NB4 (cell line): ENCODE measurements at regions not wholly inside any gene's neighbourhood (a gene's known extent, or its start where the extent isn't known, plus 50 kb on each side); places are given as distances from the start of the nearest gene placed in this dataset.
A peak's percentile ranks its signal among the peaks of the same experiment; 100 is the strongest.

ENCODE experiments used
- DNase-seq: peaks from one replicate; pipeline ENCODE4 v3.0.0; 2010; ENCODE audit warnings: low read depth
- H3K4me3 ChIP-seq: one replicate; pipeline ENCODE4 v1.5.1; 2011; ENCODE audit warnings: mild to moderate bottlenecking, low read depth, low read length, moderate library complexity
- MAX ChIP-seq: IDR thresholded peaks from 2 replicates; pipeline ENCODE4 v1.6.1; 2011; ENCODE audit warnings: low read depth, low read length
- MYC ChIP-seq: IDR thresholded peaks from 2 replicates; pipeline ENCODE4 v1.6.1; 2011; ENCODE audit warnings: low read depth, low read length
- POLR2A ChIP-seq: IDR thresholded peaks from 2 replicates; pipeline ENCODE4 v1.6.1; 2011; ENCODE audit warnings: mild to moderate bottlenecking; ENCODE audit not compliant: insufficient read length; ENCODE audit errors: extremely low read depth
- TF ChIP-seq, protein P1 (sequence below): IDR thresholded peaks from one replicate; pipeline ENCODE4 v1.5.1; 2012; ENCODE audit warnings: low read depth, low read length

DNA sequence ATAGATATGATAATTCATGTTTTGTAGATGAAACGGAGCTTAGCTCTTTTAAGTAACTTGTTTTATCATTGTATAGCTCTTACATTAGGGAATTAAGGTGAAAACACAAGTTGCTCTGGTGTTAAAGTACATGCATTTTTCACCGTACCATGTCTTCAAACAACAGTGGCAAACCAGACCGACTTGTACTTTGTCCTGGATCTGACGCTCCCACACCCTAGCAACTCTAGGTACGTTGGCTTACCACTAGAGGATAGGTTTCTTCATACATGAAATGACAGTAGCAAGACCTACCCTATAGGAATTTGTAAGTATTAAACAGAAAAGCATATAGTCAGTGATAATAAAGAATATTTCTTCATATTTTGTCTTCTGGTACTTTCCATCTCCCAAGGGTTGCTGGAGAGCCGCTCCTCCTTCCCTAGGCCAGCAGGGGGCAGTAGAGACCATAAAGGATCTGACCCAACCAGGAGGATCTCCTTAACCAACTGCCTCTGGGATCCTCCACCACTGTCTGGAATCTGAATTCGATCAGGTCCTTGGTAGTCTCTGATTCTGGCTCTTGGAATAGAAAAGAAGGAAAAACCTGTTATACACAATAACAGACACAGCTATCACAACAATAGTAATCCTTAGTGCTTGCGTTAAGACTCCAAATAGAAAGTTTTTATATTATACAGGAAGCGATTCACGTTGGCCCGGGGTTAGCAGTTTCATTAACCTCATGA, 136.7 kb downstream of the CAVIN4 start:
- H3K4me3 ChIP-seq, result no peak overlapping the region
- TF ChIP-seq, protein P1, sequence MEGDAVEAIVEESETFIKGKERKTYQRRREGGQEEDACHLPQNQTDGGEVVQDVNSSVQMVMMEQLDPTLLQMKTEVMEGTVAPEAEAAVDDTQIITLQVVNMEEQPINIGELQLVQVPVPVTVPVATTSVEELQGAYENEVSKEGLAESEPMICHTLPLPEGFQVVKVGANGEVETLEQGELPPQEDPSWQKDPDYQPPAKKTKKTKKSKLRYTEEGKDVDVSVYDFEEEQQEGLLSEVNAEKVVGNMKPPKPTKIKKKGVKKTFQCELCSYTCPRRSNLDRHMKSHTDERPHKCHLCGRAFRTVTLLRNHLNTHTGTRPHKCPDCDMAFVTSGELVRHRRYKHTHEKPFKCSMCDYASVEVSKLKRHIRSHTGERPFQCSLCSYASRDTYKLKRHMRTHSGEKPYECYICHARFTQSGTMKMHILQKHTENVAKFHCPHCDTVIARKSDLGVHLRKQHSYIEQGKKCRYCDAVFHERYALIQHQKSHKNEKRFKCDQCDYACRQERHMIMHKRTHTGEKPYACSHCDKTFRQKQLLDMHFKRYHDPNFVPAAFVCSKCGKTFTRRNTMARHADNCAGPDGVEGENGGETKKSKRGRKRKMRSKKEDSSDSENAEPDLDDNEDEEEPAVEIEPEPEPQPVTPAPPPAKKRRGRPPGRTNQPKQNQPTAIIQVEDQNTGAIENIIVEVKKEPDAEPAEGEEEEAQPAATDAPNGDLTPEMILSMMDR, result peak; percentile 85
- TF ChIP-seq MAX (no peak), POLR2A (no peak)
- peak; percentile 63 for DNase-seq

GRCh38 chr9:100715100-100715380, 137.2 kb downstream of the CAVIN4 start:
- no peak for DNase-seq
- TF ChIP-seq MYC, result no peak
- TF ChIP-seq POLR2A, result no peak
- no peak for TF ChIP-seq MAX
- TF ChIP-seq, protein P1, result no peak
- no peak overlapping the region for H3K4me3 ChIP-seq

DNA sequence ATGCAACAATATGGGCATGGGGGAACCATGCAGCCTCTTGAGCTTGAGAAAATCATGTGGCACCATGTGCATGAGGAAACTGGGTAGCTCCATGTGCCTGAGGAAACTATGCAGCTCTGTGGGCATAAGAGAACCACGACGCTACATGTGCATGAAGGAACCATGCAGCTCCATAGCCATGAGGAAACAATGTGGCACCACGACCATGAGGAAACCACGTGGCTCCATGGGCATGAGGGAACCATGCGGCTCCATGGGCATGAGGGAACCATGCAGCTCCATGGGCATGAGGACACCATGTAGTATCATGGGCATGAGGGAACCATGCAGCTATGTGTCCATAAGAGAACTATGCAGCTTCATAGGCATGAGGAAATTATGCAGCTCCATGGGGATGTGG, 140.8 kb downstream of the CAVIN4 start:
- DNase-seq, result no peak
- no peak overlapping the region for H3K4me3 ChIP-seq
- TF ChIP-seq, protein P1, result no peak
- TF ChIP-seq MAX (no peak), MYC (no peak), POLR2A (no peak)

- no peak for TF ChIP-seq MYC
- no peak for TF ChIP-seq POLR2A
- TF ChIP-seq, protein P1, result no peak
- no peak for TF ChIP-seq MAX
Measured at GRCh38 chr9:100720922-100721321, 143.0 kb downstream of the CAVIN4 start.

DNA sequence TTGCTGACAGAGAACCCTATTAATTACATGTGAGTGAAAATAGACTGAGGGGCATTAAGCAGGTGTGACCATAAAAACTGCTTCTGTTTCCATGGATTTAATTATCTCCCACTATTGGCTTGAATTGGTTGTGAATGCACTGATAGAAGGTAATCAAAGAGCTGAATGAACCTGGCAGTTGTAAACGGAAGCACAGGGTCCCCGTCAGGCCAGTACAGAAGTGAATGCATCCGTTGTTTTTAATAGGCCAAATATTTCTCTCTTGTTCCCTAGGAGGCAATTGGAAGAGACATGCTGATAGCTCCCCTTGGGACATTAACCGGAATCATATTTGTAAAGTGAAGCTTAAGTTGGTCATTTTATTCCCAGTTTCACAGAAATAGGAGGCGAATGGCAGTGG, 147.0 kb downstream of the CAVIN4 start:
- no peak overlapping the region for H3K4me3 ChIP-seq
- no peak for DNase-seq
- TF ChIP-seq MYC (no peak), POLR2A (no peak), MAX (no peak)
- TF ChIP-seq, protein P1, result no peak

More at GRCh38 chr9:100720922-100721321, 143.0 kb downstream of the CAVIN4 start:
- no peak for DNase-seq
- no peak overlapping the region for H3K4me3 ChIP-seq

- no peak for TF ChIP-seq POLR2A
- TF ChIP-seq MAX, result no peak
- TF ChIP-seq, protein P1, result no peak
- no peak for TF ChIP-seq MYC
- no peak for DNase-seq
- no peak overlapping the region for H3K4me3 ChIP-seq
Measured at GRCh38 chr9:100725371-100725770, 147.5 kb downstream of the CAVIN4 start.
